K562 (cell line): ENCODE measurements at regions not wholly inside any gene's neighbourhood (a gene's known extent, or its start where the extent isn't known, plus 50 kb on each side); places are given as distances from the start of the nearest gene placed in this dataset.

Experiments
- ATAC-seq: fragments of 200-7000 bp; cut with Tn5 transposase; 3 replicates; pipeline ENCODE4 v1.9.1; 2020; ENCODE audit warnings: moderate library complexity
- BruUV-seq: library from RNA; stranded (reverse); fragments of 400-500 nt; replicated peaks from 2 replicates; lab custom pipeline; 2021; lab: Mats Ljungman, UMichigan
- CTCF ChIA-PET: fragments of 300-600 bp; formaldehyde crosslinking; extraction: SDS; loops from one replicate; lab custom pipeline; 2021; ENCODE audit warnings: low intra/inter-chr PET ratio; lab: Yijun Ruan, JAX
- POLR2A ChIA-PET: fragments of 300-600, 350-650 bp; sonication (Branson Sonifier 250); formaldehyde crosslinking; extraction: SDS; loops from one replicate; lab custom pipeline; 2021; ENCODE audit warnings: antibody characterized with exemption, inconsistent platforms; lab: Yijun Ruan, JAX
- DNase-seq, 4 experiments: peaks; one replicate each; pipeline versions ENCODE4 v3.0.0 to v3.0.0-alpha.2; 2011 to 2018; ENCODE audit warnings: low spot score in 3 of 4, mixed read lengths in 3 of 4; ENCODE audit errors: extremely low read depth in 1 of 4
- FAIRE-seq: peaks from 2 replicates; lab custom pipeline; 2011; peaks lifted over from hg19 to GRCh38; lab: Jason Lieb, UNC
- H2AFZ ChIP-seq: 2 replicates; pipeline ENCODE4 v1.6.0; 2011; ENCODE audit warnings: low read depth, low read length, control low read depth, inconsistent platforms
- H3K27ac ChIP-seq: fragments of 200-600 bp; 3 replicates; pipeline ENCODE4 v1.8.0; 2011; ENCODE audit warnings: low read depth, mild to moderate bottlenecking, control low read depth, inconsistent platforms, low read length, moderate library complexity, mixed read lengths; ENCODE audit errors: extremely low read depth
- H3K27me3 ChIP-seq, 2 experiments: fragments of 300-600 bp in 1 of 2; 2 replicates in 1 of 2; 3 replicates in 1 of 2; pipeline versions ENCODE4 v1.6.0 to v1.8.0; 2011; ENCODE audit warnings: inconsistent platforms in 2 of 2, low read length in 2 of 2, mild to moderate bottlenecking in 1 of 2, mixed read lengths in 1 of 2, moderate library complexity in 1 of 2; ENCODE audit not compliant: control insufficient read depth in 2 of 2, insufficient read depth in 2 of 2
- H3K36me3 ChIP-seq: fragments of 300-600 bp; 3 replicates; pipeline ENCODE4 v1.8.0; 2011; ENCODE audit warnings: mild to moderate bottlenecking, low read length, inconsistent platforms; ENCODE audit not compliant: control insufficient read depth, insufficient read depth
- H3K4me1 ChIP-seq, 2 experiments: fragments of 200-600 bp in 1 of 2; replicated peaks in 1 of 2; 2 replicates in 1 of 2; 3 replicates in 1 of 2; pipeline versions ENCODE4 v1.5.1 to v1.8.0; 2011; ENCODE audit warnings: inconsistent platforms in 2 of 2, low read length in 2 of 2, mild to moderate bottlenecking in 1 of 2, mixed read lengths in 1 of 2, moderate library complexity in 1 of 2; ENCODE audit not compliant: control insufficient read depth in 2 of 2, insufficient read depth in 2 of 2
- H3K4me2 ChIP-seq: 2 replicates; pipeline ENCODE4 v1.6.1; 2011; ENCODE audit warnings: low read length, control low read depth, inconsistent platforms, mixed read lengths; ENCODE audit not compliant: insufficient read depth
- H3K4me3 ChIP-seq: fragments of 200-600 bp; sonication (generic), shearing (Covaris generic); 2 replicates; pipeline ENCODE4 v1.5.1; 2016; ENCODE audit warnings: control low read depth, inconsistent platforms
- H3K79me2 ChIP-seq: fragments of 200-600 bp; 3 replicates; pipeline ENCODE4 v1.8.0; 2011; ENCODE audit warnings: low read length, inconsistent platforms; ENCODE audit not compliant: control insufficient read depth, insufficient read depth
- H3K9ac ChIP-seq, 2 experiments: 2 replicates each; pipeline versions ENCODE4 v1.6.0 to v1.6.1; 2011; ENCODE audit warnings: low read depth in 2 of 2, low read length in 2 of 2, control low read depth in 1 of 2, inconsistent platforms in 1 of 2, mild to moderate bottlenecking in 1 of 2, mixed read lengths in 1 of 2; ENCODE audit not compliant: insufficient read depth in 1 of 2
- H3K9me1 ChIP-seq: one replicate; pipeline ENCODE4 v1.6.0; 2011; ENCODE audit warnings: inconsistent platforms, mild to moderate bottlenecking, low read length, moderate library complexity; ENCODE audit not compliant: control insufficient read depth, insufficient read depth
- H3K9me3 ChIP-seq: replicated peaks from 2 replicates; pipeline ENCODE4 v1.5.1; 2011; ENCODE audit warnings: low read depth, low read length, inconsistent platforms; ENCODE audit not compliant: control insufficient read depth, insufficient read depth
- H4K20me1 ChIP-seq: replicated peaks from 2 replicates; pipeline ENCODE4 v1.6.1; 2011; ENCODE audit warnings: low read length, inconsistent platforms, mixed read lengths; ENCODE audit not compliant: control insufficient read depth, insufficient read depth
- BRF2 ChIP-seq: IDR thresholded peaks from 3 replicates; pipeline ENCODE4 v1.6.1; 2011; ENCODE audit warnings: borderline replicate concordance, mild to moderate bottlenecking; ENCODE audit not compliant: insufficient read length, insufficient read depth
- IRF9 ChIP-seq: fragments of 450-650 bp; IDR thresholded peaks from 2 replicates; pipeline ENCODE4 v1.6.1; 2016; ENCODE audit warnings: missing biosample characterization, missing genetic modification characterization
- REST ChIP-seq, 2 experiments: fragments of 450-650 bp; formaldehyde crosslinking in 1 of 2; IDR thresholded peaks; 2 replicates each; pipeline versions ENCODE4 v1.4.0 to v1.6.1; 2014 to 2020; ENCODE audit warnings: mild to moderate bottlenecking in 2 of 2, borderline replicate concordance in 1 of 2, low read depth in 1 of 2
- TSHZ1 ChIP-seq: fragments of 250-450 bp; sonication (Bioruptor Pico); IDR thresholded peaks from 2 replicates; pipeline ENCODE4 v1.4.0; 2020; ENCODE audit warnings: mild to moderate bottlenecking, moderate library complexity
- WGBS: fragments of 100-300 bp; shearing (Covaris generic); methylation state at CpG from one replicate; pipeline ENCODE4 v1.1.6; 2016; ENCODE audit warnings: low coverage, mixed read lengths; ENCODE audit not compliant: insufficient coverage; ENCODE audit errors: missing lambda C conversion rate; 5-methylcytosine and 5-hydroxymethylcytosine counted together
- in situ Hi-C: fragments of 300-500 bp; cut with MboI; formaldehyde crosslinking; loops from 4 replicates; pipeline ENCODE4 v1.15.0; 2018; ENCODE audit warnings: inconsistent platforms, mixed read lengths
- intact Hi-C: fragments of 100-400 bp; cut with micrococcal nuclease; formaldehyde crosslinking; loops from 2 replicates; pipeline ENCODE4 v1.14.2; 2022

GRCh38 chr10:124213471-124213870, 120.1 kb upstream of the CHST15 start:
- Histone ChIP-seq H4K20me1 (no peaks in the 10 kb centered on the region), H3K27me3 (peaks cover 0 to 23% of the 10 kb centered on the region in 2 experiments; a peak in 3 of 5 replicates), H3K9me1 (no peaks in the 10 kb centered on the region), H3K4me1 (no peaks in the 10 kb centered on the region)
- WGBS = 0% methylated on average over 2 of the region's 2 CpGs
- POLR2A ChIA-PET = no interaction called here
- CTCF ChIA-PET = no interaction called here
- TF ChIP-seq BRF2 (no peak), IRF9 (tag) (no peak), TSHZ1 (no peak), REST (IDR thresholded peaks at IDR 0.05; ENCODE audit: borderline replicate concordance) (no peak), REST (CRISPR knock-in tag; IDR thresholded peaks at IDR 0.05; ENCODE audit: low read depth) (no peak)
- TF ChIP-seq, all 486 proteins: peak for 0
- FAIRE-seq (no peak), DNase-seq (no peak), ATAC-seq (no peak)
- Histone ChIP-seq H3K27ac (no peak overlapping the region), H3K36me3 (no peaks in the 10 kb centered on the region), H3K9me3 (no peaks in the 10 kb centered on the region), H2AFZ (no peak overlapping the region), H3K9ac (no peak overlapping the region), H3K4me3 (no peak overlapping the region), H3K4me2 (no peak overlapping the region), H3K79me2 (no peaks in the 10 kb centered on the region)
- intact Hi-C loops = no loop called here
- in situ Hi-C loops = no loop called here
- BruUV-seq = no TSS peak
